OCI-LY1 (cell line): ENCODE measurements at regions not wholly inside any gene's neighbourhood (a gene's known extent, or its start where the extent isn't known, plus 50 kb on each side); places are given as distances from the start of the nearest gene placed in this dataset.

Experiments
- EZH2 ChIP-seq: fragments of 200-600 bp; sonication (generic), shearing (Covaris generic); IDR thresholded peaks from 2 replicates; pipeline ENCODE4 v1.8.0; 2017; ENCODE audit warnings: borderline replicate concordance, mixed run types, mild to moderate bottlenecking, antibody characterized with exemption, low read length, moderate library complexity, mixed read lengths
- TF ChIP-seq, protein P1 (sequence below): fragments of 200-600 bp; sonication (generic), shearing (Covaris generic); IDR thresholded peaks from 2 replicates; pipeline ENCODE4 v1.5.1; 2017; ENCODE audit warnings: mild to moderate bottlenecking, antibody characterized with exemption, low read length, moderate library complexity, mixed read lengths

- TF ChIP-seq, protein P1, sequence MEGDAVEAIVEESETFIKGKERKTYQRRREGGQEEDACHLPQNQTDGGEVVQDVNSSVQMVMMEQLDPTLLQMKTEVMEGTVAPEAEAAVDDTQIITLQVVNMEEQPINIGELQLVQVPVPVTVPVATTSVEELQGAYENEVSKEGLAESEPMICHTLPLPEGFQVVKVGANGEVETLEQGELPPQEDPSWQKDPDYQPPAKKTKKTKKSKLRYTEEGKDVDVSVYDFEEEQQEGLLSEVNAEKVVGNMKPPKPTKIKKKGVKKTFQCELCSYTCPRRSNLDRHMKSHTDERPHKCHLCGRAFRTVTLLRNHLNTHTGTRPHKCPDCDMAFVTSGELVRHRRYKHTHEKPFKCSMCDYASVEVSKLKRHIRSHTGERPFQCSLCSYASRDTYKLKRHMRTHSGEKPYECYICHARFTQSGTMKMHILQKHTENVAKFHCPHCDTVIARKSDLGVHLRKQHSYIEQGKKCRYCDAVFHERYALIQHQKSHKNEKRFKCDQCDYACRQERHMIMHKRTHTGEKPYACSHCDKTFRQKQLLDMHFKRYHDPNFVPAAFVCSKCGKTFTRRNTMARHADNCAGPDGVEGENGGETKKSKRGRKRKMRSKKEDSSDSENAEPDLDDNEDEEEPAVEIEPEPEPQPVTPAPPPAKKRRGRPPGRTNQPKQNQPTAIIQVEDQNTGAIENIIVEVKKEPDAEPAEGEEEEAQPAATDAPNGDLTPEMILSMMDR: no peak
- TF ChIP-seq EZH2: no peak
Measured at GRCh38 chr21:25341981-25342380, 265.3 kb downstream of the MRPL39 start.
